Ovary (tissue), 7 donors: ENCODE measurements at regions not wholly inside any gene's neighbourhood (a gene's known extent, or its start where the extent isn't known, plus 50 kb on each side); places are given as distances from the start of the nearest gene placed in this dataset.

ENCODE experiments used
- DNase-seq, 5 donors: peaks; one replicate each; pipeline ENCODE4 v3.0.0-alpha.2; 2019 to 2020
- H3K27ac ChIP-seq, 2 donors: fragments of 200-600 bp; one replicate each; pipeline versions ENCODE4 v1.5.1 to v1.8.0; 2019 to 2022
- H3K27me3 ChIP-seq: fragments of 200-600 bp; one replicate; pipeline ENCODE4 v1.8.0; 2022
- H3K36me3 ChIP-seq: fragments of 200-600 bp; sonication (generic); one replicate; pipeline ENCODE4 v1.5.1; 2019
- H3K4me1 ChIP-seq: one replicate; pipeline ENCODE4 v1.8.1; 2013; ENCODE audit warnings: mild to moderate bottlenecking, moderate library complexity; ENCODE audit not compliant: insufficient read depth
- H3K4me3 ChIP-seq: fragments of 200-600 bp; sonication (generic); one replicate; pipeline ENCODE4 v1.5.1; 2017
- H3K9me3 ChIP-seq, 2 donors: fragments of 200-600 bp in 1 of 2; sonication (generic) in 1 of 2; one replicate each; pipeline versions ENCODE4 v1.5.1 to v1.8.1; 2013 to 2019; ENCODE audit warnings: mild to moderate bottlenecking in 1 of 2, moderate library complexity in 1 of 2
- EP300 ChIP-seq: sonication (generic); formaldehyde crosslinking; IDR thresholded peaks from one replicate; pipeline ENCODE4 v1.6.1; 2017; ENCODE audit warnings: antibody characterized with exemption
- POLR2A ChIP-seq: fragments of 450-650 bp; IDR thresholded peaks from one replicate; pipeline ENCODE4 v1.6.1; 2017; ENCODE audit warnings: antibody characterized with exemption, mild to moderate bottlenecking, moderate library complexity
- WGBS, 3 donors: extraction: QIAGEN DNeasy Blood & Tissue Kit in 1 of 3; methylation state at CpG; one replicate each; pipeline versions ENCODE4 v1.1.5 to v1.1.7; 2013 to 2017; 5-methylcytosine and 5-hydroxymethylcytosine counted together
- intact Hi-C, 4 donors: fragments of 100-400 bp; cut with DNase I; formaldehyde crosslinking; loops; one replicate each; pipeline versions ENCODE4 v1.11.0 to v1.15.1; 2022 to 2023
- TF ChIP-seq, protein P1 (sequence below), 3 donors: fragments of 450-650 bp in 2 of 3; fragments of 200-600 bp in 1 of 3; IDR thresholded peaks; one replicate each; pipeline versions ENCODE4 v1.5.1 to v1.8.0; 2016 to 2022; ENCODE audit warnings: antibody characterized with exemption in 3 of 3, mild to moderate bottlenecking in 1 of 3
- donor health status: DM: no; HTN: no; CAD: no; lungs with moderate emphysema.
- donor health status: DM: no; HTN: no; CAD: no.
- donor health status: Bipolar disorder and iron deficiency.
- donor health status: DM: no; HTN: no; CAD: no.
- donor health status: DM: yes; HTN: yes; CAD: no.

DNA sequence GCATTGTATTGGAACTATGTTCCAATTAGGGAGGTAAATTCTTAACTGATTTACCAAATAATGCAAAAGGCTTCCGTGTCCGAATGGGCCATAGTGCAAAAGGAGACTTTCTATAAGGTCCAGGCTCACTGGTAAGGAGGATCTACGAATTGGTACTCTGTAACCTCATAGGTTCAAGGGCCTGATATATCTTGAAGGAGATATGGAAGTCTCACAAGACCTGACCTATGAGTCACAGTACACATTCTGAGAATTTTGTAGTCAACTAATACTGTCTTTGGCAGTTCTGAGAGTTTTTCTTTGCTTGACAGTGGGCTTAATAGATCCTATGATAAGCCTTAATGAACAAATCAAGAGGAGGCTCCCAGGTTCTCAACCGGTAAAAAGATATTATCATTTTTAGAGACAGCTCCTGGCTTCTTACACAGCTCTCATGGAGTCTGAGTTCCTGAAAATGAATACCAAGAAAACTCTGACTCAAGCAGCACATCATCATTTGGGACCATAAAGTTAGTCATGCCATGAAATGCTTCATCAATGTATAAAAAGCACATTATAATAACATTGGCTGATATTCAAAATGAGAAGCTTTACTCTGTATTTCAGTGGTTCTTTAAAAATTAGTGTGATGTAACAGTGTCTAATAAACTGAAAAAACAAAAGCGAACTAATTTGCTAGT lies 1275.2 kb upstream of the CRIM1 start:
- no peak for DNase-seq
- 53 to 76% (median 58%) methylated on average over 5 of the region's 5 CpGs for WGBS, 3 donors
- Histone ChIP-seq H3K4me3 (no peak overlapping the region), H3K4me1 (no peaks in the 10 kb centered on the region), H3K27ac (no peak overlapping the region), H3K9me3 (no peaks in the 10 kb centered on the region), H3K36me3 (no peaks in the 10 kb centered on the region), H3K27me3 (no peaks in the 10 kb centered on the region)
- intact Hi-C loops: loop anchor here in 1 of 4 donors (10.0 kb wide), 1 partner anchor 974 kb away; no protein-coding TSS in a partner anchor
- no peak for TF ChIP-seq EP300
- no peak for TF ChIP-seq POLR2A

DNA sequence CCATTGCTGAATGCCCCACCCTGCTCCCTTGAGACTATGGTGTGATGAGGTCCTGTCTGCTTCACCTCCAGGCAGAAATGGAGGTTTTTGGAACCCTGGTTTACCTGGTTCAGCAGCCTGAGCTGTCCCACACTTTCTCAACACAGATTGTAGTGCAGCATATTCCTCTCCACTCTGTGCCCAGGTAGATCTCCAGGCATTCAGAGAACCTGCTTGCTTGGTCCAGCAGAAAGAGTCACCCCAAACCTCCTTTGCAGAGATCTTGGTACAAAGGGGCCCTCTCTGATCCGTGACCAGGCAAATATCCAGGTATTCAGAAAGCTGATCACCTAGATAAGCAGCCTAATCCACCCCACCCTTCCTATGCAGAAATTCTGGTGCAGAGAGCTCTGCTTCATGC lies 1288.2 kb upstream of the CRIM1 start:
- Histone ChIP-seq H3K4me3 (no peak overlapping the region), H3K36me3 (no peaks in the 10 kb centered on the region), H3K27ac (no peak overlapping the region), H3K4me1 (no peaks in the 10 kb centered on the region), H3K27me3 (no peaks in the 10 kb centered on the region), H3K9me3 (no peaks in the 10 kb centered on the region)
- no peak for DNase-seq
- intact Hi-C loops: no loop called here
- 78 to 93% (median 92%) methylated on average over 1 of the region's 1 CpG for WGBS, 3 donors
- TF ChIP-seq POLR2A: no peak
- no peak for TF ChIP-seq EP300
- TF ChIP-seq, protein P1, sequence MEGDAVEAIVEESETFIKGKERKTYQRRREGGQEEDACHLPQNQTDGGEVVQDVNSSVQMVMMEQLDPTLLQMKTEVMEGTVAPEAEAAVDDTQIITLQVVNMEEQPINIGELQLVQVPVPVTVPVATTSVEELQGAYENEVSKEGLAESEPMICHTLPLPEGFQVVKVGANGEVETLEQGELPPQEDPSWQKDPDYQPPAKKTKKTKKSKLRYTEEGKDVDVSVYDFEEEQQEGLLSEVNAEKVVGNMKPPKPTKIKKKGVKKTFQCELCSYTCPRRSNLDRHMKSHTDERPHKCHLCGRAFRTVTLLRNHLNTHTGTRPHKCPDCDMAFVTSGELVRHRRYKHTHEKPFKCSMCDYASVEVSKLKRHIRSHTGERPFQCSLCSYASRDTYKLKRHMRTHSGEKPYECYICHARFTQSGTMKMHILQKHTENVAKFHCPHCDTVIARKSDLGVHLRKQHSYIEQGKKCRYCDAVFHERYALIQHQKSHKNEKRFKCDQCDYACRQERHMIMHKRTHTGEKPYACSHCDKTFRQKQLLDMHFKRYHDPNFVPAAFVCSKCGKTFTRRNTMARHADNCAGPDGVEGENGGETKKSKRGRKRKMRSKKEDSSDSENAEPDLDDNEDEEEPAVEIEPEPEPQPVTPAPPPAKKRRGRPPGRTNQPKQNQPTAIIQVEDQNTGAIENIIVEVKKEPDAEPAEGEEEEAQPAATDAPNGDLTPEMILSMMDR (IDR thresholded peaks at IDR 0.05): no peak

DNA sequence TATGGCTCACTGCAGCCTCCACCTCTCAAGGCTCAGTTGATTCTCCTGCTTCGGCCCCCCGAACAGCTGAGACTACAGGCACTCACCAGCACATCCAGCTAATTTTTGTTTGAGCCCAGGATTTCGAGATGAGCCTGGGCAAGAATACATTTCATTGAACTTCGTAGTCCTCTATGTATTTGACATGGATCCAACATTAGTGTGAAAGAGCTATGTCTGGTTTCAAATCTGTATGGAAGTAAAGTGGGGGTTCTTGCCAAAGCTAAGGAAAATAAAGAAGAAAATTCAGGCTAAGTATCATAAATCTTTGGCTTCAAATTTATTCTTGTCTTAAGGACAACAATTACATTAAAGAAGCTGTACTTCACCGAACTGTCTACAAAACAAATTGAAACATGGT lies 1291.7 kb upstream of the CRIM1 start:
- Histone ChIP-seq H3K9me3 (no peaks in the 10 kb centered on the region), H3K36me3 (no peaks in the 10 kb centered on the region), H3K4me3 (no peak overlapping the region), H3K27me3 (no peaks in the 10 kb centered on the region), H3K27ac (no peak overlapping the region), H3K4me1 (no peaks in the 10 kb centered on the region)
- intact Hi-C loops: no loop called here
- 86 to 88% (median 88%) methylated on average over 5 of the region's 5 CpGs for WGBS, 3 donors
- TF ChIP-seq POLR2A (no peak), EP300 (no peak)
- TF ChIP-seq, protein P1 (IDR thresholded peaks at IDR 0.05): no peak
- no peak for DNase-seq

DNA sequence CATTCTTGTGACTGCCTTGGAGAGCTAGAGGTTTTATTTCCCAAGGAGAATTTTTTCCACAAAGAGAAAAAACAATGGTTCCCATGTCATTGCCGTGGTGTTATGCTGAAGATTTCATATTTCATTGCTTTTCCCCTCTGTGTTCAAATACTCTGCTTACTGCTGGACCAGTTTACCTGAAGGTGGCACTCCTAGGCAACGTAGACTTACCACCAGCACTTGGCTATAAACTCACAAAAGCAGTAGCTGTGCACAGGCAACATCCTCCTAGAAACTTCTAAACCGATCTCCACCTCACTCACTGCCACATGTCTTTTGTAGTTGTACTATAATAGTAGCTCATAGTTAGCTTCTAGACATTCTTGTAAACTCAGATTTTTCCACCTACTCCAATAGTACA lies 1319.7 kb upstream of the CRIM1 start:
- Histone ChIP-seq H3K27me3 (no peaks in the 10 kb centered on the region), H3K36me3 (no peaks in the 10 kb centered on the region), H3K27ac (no peak overlapping the region), H3K4me3 (no peak overlapping the region), H3K9me3 (no peaks in the 10 kb centered on the region), H3K4me1 (no peaks in the 10 kb centered on the region)
- WGBS, 3 donors: 49 to 65% (median 64%) methylated on average over 3 of the region's 3 CpGs
- DNase-seq: no peak
- TF ChIP-seq EP300 (no peak), POLR2A (no peak)
- TF ChIP-seq, protein P1 (IDR thresholded peaks at IDR 0.05): no peak
- intact Hi-C loops: no loop called here

DNA sequence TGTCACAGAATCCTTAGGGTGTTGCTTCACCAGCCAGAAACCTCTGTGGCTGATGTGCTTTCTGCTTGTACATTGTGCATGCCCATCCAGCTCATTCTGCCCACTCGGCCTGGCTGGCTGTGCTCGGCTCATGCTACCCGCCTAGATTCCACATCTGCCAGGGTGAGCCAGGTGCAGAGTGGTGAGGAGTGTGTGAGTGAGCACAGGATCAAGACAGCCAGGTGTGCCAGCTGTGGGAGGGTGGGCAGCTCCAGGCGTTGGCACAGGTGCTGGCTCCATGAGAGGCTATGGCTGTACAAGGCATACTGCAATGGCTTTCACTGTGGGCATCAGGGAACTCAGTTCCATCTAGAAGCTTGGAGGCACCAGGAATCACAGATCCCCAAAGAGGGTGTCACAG lies 1321.8 kb upstream of the CRIM1 start:
- Histone ChIP-seq H3K27ac (no peak overlapping the region), H3K4me1 (no peaks in the 10 kb centered on the region), H3K36me3 (no peaks in the 10 kb centered on the region), H3K9me3 (no peaks in the 10 kb centered on the region), H3K27me3 (no peaks in the 10 kb centered on the region), H3K4me3 (no peak overlapping the region)
- TF ChIP-seq POLR2A: no peak
- no peak for TF ChIP-seq EP300
- TF ChIP-seq, protein P1 (IDR thresholded peaks at IDR 0.05): no peak
- peak in 1 of 5 donors; percentile 8 for DNase-seq
- intact Hi-C loops: no loop called here
- WGBS, 3 donors: 89 to 93% (median 89%) methylated on average over 4 of the region's 4 CpGs
